Choroid plexus epithelial cell (primary cell): ENCODE measurements at regions not wholly inside any gene's neighbourhood (a gene's known extent, or its start where the extent isn't known, plus 50 kb on each side); places are given as distances from the start of the nearest gene placed in this dataset.
"Not testable (repeated sequence)": the region's sequence is repeated elsewhere in the genome, so short reads cannot be mapped to it uniquely, and the experiment has no call there.

Source experiments
- DNase-seq: peaks from one replicate; pipeline ENCODE4 v3.0.0-alpha.2; 2010; ENCODE audit warnings: low read depth
- H3K4me3 ChIP-seq: 2 replicates; pipeline ENCODE4 v1.5.1; 2011; ENCODE audit warnings: low read depth, mild to moderate bottlenecking, control low read depth, low read length, moderate library complexity
- TF ChIP-seq, protein P1 (sequence below): conservative IDR thresholded peaks from 2 replicates; pipeline ENCODE4 v1.5.1; 2011; ENCODE audit warnings: low read depth, mild to moderate bottlenecking, control low read depth, inconsistent platforms, low read length, moderate library complexity

DNA sequence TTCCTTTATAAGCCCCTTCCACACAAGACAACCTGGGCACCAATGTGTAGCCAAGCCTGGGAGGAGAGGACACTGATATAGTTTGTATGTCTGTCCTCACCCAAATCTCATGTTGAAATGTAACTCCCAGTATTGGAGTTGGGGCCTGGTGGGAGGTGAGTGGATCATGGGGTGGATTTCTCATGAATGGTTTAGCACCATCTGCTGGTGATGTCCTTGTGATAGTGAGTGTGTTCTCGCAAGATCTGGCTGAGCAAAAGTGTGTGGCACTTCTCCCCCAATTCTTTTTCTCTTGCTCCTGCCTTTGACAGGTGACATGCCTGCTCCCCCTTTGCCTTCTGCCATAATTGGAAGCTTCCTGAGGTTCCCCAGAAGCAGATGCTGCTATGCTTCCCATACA is 135.8 kb downstream of the USP31 start:
- H3K4me3 ChIP-seq = no peak overlapping the region
- DNase-seq = peak; percentile 14
- TF ChIP-seq, protein P1, sequence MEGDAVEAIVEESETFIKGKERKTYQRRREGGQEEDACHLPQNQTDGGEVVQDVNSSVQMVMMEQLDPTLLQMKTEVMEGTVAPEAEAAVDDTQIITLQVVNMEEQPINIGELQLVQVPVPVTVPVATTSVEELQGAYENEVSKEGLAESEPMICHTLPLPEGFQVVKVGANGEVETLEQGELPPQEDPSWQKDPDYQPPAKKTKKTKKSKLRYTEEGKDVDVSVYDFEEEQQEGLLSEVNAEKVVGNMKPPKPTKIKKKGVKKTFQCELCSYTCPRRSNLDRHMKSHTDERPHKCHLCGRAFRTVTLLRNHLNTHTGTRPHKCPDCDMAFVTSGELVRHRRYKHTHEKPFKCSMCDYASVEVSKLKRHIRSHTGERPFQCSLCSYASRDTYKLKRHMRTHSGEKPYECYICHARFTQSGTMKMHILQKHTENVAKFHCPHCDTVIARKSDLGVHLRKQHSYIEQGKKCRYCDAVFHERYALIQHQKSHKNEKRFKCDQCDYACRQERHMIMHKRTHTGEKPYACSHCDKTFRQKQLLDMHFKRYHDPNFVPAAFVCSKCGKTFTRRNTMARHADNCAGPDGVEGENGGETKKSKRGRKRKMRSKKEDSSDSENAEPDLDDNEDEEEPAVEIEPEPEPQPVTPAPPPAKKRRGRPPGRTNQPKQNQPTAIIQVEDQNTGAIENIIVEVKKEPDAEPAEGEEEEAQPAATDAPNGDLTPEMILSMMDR = peak; percentile 9

DNA sequence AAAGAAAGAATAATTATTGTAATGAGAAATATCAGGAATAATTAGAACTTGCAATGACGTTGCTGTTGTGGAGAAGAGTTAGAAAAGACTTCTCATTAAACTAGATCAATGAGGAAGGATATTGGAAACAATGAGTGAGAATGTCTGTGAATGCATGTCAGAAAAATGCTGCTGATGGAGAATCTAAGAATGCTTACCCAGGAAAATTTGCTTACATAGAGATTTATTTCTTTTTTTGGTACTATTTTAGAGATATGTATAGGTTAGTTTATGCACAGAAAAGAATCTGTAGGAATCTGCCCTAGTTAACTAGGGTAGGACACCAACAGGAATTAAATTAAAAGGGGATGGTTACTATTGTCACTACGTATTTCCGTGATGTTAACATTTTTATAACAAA is 140.2 kb downstream of the USP31 start:
- H3K4me3 ChIP-seq = no peak overlapping the region
- DNase-seq = no peak
- TF ChIP-seq, protein P1 = no peak

GRCh38 chr16:23008041-23008440 is 141.2 kb downstream of the USP31 start:
- TF ChIP-seq, protein P1 = no peak
- no peak overlapping the region for H3K4me3 ChIP-seq
- DNase-seq = no peak

DNA sequence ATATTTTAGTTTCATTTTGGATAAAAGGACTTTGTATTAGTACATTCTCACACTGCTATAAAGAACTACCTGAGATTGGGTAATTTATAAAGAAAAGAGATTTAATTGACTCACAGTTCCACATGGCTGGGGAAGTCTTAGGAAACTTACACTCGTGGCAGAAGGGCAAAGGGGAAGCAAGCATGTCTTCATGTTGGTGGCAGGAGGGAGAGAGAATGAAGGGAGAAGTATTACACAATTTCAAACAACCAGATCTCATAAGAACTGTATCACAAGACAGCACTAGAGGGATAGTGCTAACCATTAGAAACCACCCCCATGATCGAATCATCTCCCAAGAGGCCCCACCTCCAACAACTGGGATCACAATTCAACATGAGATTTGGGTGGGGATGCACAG is 142.9 kb downstream of the USP31 start:
- TF ChIP-seq, protein P1 = no peak
- DNase-seq = no peak
- H3K4me3 ChIP-seq = no peak overlapping the region

GRCh38 chr16:23005951-23006350 is 143.3 kb downstream of the USP31 start:
- TF ChIP-seq, protein P1 = no peak
- no peak for DNase-seq
- no peak overlapping the region for H3K4me3 ChIP-seq

GRCh38 chr16:22989598-22989997 is 159.7 kb downstream of the USP31 start:
- DNase-seq = no peak
- TF ChIP-seq, protein P1 = no peak
- no peak overlapping the region for H3K4me3 ChIP-seq

DNA sequence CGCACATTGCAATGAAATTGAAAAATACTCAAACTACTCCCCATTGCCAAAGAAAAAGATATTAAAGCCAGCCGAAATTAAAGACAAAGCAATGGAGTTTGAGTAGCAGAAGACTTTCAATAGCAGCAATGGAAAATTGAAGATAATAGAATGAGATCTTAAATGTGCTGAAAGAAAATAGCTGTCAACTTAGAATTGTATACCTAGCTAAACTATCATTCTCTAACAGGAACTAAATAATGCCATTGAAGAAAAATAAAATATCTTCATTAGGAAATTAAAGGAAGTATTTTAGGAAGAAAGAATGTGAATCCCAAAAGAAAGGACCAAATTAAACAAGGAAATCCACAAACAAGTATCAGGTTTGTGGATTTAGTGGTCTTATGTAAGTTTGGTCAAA is 165.6 kb downstream of the USP31 start:
- H3K4me3 ChIP-seq = no peak overlapping the region
- DNase-seq = no peak
- TF ChIP-seq, protein P1 = no peak

GRCh38 chr16:22980514-22980913 is 166.6 kb downstream of the HS3ST2 start:
- not testable (repeated sequence) for H3K4me3 ChIP-seq, DNase-seq
